ENCODE measurements at regions not wholly inside any gene's neighbourhood (a gene's known extent, or its start where the extent isn't known, plus 50 kb on each side); places are given as distances from the start of the nearest gene placed in this dataset.

DNA sequence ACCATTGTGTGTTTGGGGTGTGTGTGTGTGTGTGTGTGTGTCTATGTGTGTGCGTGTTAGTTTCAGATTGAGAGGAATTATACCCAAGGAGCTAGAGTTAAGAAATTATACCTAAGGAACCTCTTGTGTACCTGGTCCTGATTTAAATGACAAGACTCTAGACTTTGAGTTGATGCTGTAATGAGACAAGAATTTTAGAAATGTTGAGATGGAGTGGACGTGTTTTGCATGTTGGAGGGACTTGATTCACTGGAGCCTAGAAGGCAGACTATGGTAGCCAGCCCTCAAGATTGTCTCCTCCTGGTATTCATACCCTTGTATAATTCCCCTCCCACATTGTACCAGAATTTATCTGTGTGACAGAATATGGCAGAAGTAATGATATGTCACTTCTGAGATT, 52.4 kb upstream of the HSPB3 start:
- TF ChIP-seq, protein P1, sequence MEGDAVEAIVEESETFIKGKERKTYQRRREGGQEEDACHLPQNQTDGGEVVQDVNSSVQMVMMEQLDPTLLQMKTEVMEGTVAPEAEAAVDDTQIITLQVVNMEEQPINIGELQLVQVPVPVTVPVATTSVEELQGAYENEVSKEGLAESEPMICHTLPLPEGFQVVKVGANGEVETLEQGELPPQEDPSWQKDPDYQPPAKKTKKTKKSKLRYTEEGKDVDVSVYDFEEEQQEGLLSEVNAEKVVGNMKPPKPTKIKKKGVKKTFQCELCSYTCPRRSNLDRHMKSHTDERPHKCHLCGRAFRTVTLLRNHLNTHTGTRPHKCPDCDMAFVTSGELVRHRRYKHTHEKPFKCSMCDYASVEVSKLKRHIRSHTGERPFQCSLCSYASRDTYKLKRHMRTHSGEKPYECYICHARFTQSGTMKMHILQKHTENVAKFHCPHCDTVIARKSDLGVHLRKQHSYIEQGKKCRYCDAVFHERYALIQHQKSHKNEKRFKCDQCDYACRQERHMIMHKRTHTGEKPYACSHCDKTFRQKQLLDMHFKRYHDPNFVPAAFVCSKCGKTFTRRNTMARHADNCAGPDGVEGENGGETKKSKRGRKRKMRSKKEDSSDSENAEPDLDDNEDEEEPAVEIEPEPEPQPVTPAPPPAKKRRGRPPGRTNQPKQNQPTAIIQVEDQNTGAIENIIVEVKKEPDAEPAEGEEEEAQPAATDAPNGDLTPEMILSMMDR (conservative IDR thresholded peaks at IDR 0.05; ENCODE audit: low read length): no peak
- no peak for TF ChIP-seq EZH2phosphoT487 (IDR thresholded peaks at IDR 0.05; ENCODE audit: borderline replicate concordance, low read depth, low read length)

Measured in OCI-LY7 (cell line).